ENCODE measurements at regions not wholly inside any gene's neighbourhood (a gene's known extent, or its start where the extent isn't known, plus 50 kb on each side); places are given as distances from the start of the nearest gene placed in this dataset.
"Not testable (repeated sequence)": the region's sequence is repeated elsewhere in the genome, so short reads cannot be mapped to it uniquely, and the experiment has no call there.

GRCh38 chr12:42749239-42749638 lies 159.7 kb upstream of the PRICKLE1 start:
- DNase-seq: no peak

DNA sequence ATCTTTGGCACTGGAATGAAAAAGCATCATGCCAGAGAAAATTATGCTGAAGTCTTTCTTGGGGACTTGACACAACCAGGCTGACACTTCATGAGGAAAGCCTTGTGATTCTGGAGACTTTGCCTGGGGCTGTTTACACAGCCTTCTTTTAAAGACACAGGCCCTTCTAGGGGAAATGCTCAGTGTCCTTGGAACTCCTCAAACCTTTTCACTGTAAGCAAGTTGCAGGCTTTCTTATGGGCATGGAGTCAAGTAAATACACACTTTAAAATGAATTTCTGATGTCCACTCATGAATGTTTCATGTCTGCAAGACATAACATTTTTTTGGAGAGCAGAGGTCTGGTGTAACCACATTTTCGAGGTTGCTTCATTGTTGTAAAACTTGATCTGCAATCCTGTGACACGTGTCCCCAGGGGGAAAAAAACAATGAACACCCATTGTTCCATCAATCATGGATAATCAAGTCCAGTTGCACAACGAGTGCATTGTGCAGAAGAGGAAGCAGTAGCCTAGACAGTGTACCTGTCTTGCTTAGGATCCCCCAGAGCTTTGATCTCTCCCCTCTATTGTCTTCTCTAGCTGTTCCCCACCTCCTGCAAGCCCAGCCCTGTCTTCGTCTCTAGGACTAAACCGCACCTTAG lies 155.1 kb upstream of the PRICKLE1 start:
- peak; percentile 32 for DNase-seq

- peak; percentile 91 for DNase-seq
These were observed 153.2 kb upstream of the PRICKLE1 start for GRCh38 chr12:42742716-42743115.

- peak; percentile 74 for DNase-seq
These were observed 152.4 kb upstream of the PRICKLE1 start for GRCh38 chr12:42741771-42742510.

DNA sequence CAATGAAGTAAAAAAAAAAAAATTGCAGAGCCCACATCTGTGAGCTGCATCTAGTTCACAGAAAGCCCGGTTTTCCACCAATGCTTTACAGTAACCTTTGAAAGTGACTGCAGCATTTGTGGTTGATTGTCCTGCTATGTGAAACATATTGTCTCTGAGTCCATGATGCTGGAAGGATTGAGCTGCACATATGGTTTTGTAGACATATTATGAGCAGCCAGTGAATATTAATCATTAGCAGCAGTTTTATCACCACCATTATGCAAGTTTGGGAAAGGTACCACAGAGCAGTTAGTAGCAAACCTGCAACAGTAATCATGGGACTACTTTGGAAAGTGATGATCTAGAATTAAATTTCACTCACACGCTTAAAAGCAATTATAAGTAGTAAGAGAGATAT lies 151.5 kb upstream of the PRICKLE1 start:
- peak; percentile 39 for DNase-seq

- no peak for DNase-seq
These were observed 147.9 kb upstream of the PRICKLE1 start for GRCh38 chr12:42737398-42737797.

DNA sequence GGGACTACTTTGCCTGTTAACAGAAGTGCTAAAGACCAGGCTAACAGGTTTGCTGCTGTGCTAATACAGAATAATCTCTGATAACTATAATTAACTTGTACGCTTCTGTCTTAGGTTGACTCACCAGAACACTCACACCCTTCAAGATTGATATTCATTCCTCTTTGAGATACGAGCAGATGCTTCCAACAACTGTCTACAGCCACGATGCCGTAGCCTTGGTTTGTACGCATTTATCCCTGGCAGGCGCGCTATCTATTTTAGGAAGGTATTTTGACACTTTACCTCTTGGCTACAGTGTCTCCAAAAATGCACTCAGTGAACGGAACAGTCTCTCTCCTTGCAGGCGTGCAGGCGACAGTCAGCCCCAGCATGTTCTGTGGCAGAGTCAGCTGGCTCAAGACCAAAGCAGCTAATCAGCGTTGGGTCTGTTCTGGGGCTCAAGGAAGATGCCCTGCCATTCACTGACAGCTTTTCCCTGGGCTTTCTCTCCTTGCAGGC lies 146.4 kb upstream of the PRICKLE1 start:
- peak; percentile 79 for DNase-seq

GRCh38 chr12:42733911-42734310 lies 144.4 kb upstream of the PRICKLE1 start:
- no peak for DNase-seq

- peak; percentile 79 for DNase-seq
These were observed 143.4 kb upstream of the PRICKLE1 start for GRCh38 chr12:42732908-42733411.

DNA sequence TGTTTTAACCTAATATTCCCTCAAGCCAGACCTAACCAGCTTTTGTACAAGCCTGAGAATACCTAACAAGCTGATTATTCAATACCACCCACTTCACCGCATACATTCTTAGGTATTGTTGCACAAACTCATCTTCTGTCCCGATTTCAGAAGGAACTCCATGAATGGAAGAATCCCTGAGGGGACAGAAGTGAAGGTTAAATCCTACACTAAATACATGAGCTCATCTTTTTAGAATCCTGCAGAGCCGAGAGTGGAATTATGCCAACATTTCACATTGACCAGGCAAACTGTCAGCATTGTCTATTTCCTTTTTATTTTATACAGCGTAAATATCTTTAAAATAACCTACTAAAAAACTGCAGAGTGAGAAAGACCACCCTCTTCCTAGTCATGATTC lies 140.7 kb upstream of the PRICKLE1 start:
- DNase-seq: no peak

DNA sequence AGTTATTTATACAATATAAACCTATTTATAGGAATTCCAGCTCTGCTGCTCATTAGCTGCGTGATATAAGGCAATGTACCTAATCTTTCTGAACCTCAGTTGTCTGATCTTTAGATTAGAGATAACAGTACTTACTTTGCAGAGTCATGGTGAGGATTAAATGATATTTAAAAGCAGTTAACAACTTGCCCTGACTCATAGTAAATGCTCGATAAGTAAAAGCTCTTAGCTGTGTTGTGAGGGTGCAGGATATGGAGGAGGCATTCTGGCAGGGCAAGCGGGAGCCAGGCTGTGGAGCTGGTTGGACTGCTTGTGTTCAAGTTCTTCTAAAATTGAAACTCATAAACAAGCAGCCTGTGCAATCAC lies 140.0 kb upstream of the PRICKLE1 start:
- DNase-seq: no peak

DNA sequence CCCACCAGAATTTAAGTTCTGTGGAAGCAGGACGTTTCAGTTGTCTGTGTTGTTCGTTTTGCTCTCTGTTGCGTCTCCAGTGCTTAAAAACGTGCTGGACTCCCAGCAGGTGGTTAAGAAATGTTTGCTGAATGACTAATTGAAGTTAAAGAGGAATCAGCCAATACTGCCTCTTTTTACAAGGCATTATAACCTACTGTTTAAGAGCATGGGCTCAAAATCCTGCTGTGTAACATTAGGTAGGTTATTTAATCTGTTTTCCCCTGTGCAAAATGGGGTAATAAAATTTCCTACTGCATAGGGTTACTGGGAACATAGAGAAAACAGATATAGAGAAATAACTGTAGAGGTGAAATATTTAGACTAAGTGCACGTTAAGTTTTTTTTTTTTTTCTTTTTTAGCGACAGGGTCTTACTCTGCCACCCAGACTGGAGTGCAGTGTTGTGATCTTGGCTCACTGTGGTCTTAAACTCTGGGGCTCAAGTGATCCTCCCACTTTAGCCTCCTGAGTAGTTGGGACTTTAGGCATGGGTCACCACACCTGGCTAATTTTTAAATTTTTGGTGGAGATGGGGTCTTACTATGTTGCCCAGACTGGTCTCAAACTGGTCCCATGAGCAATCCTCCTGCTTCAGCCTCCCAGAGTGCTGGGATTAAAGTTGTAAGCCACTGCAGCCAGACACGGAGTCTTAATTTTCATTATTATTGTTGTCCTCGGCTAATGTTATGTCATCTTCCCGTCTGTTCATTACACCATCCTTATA lies 139.4 kb upstream of the PRICKLE1 start:
- no peak for DNase-seq

- no peak for DNase-seq
These were observed 138.7 kb upstream of the PRICKLE1 start for GRCh38 chr12:42728287-42728686.

DNA sequence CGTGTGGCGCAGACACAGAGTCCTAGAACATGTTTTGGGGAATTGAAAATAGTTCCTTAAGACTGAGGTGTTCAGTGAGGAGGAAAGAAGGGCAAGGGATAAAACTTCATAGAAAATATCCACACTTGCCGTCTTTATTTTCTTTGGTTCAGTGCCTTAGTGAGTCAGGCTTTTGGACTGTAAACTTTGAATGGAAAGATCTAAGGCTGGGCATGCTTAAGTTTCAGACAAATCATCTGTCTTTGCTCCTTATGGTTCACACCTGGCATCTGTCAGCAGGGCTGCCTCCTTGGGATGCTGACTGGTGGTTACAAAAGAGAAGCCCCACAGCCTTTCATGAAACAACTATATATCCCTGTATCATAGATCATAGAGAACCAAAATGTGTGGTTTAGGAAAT lies 136.3 kb upstream of the PRICKLE1 start:
- no peak for DNase-seq

DNA sequence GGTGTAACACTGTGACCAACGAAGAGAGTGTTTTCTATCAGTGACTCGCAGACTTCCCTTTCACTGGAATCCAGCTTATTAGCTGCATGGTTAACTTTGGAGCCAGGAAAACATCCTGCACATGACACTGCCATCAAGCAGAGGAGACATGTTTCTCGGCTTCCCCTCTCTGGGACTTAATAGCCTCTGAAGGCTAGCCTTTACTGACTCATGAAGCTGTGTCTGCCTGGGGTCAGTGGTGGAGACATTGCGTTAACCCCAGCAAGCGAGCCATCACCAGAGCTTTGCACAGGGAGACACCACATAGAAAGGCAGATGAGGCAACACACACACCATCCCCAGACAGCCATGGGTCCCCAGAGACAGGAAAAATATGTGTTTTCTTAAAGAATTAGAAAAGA lies 126.9 kb upstream of the PRICKLE1 start:
- DNase-seq: no peak

DNA sequence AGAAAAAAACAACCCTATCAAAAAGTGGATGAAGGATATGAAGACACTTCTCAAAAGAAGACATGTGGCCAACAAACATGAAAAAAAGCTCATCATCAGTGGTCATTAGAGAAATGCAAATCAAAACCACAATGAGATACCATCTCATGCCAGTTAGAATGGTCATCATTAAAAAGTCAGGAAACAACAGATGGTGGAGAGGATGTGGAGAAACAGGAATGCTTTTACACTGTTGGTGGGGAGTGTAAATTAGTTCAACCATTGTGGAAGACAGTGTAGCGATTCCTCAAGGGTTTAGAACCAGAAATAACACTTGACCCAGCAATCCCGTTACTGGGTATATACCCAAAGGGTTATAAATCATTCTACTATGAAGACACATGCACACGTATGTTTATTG lies 124.0 kb upstream of the PRICKLE1 start:
- not testable (repeated sequence) for DNase-seq

DNA sequence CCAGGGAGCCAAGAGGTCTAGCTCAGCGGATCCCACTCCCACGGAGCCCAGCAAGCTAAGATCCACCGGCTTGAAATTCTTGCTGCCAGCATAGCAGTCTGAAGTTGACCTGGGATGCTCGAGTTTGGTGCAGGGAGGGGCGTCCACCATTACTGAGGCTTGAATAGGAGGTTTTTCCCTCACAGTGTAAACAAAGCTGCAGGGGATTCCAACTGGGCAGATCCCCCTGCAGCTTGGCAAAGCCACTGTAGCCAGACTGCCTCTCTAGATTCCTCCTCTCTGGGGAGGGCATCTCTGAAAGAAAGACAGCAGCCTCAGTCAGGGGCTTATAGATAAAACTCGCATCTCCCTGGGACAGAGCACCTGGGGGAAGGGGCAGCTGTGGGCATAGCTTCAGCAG lies 118.8 kb upstream of the PRICKLE1 start:
- peak; percentile 87 for DNase-seq

- DNase-seq: no peak
These were observed 118.0 kb upstream of the PRICKLE1 start for GRCh38 chr12:42707312-42708226.

DNA sequence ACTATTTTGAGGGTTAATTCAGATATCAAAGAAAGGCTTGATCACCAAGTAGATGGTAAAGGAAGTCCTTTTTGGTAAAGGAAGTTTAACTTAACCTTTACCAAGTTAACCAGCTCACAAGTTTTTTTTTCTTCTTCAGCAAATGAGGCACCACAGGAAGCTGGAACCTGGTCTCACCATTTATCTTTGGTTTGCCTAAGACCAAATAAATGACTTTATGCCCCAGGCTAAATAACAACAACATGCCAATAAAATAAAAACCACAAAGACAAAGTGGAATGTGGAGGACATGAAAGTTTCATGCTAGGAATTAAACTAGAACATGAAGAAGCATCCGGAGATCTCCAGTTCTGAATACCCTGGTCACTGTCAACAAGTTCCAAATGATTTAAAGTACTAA lies 116.8 kb upstream of the PRICKLE1 start:
- peak; percentile 15 for DNase-seq

GRCh38 chr12:42705863-42706262 lies 116.3 kb upstream of the PRICKLE1 start:
- peak; percentile 73 for DNase-seq

GRCh38 chr12:42704810-42705401 lies 115.4 kb upstream of the PRICKLE1 start:
- DNase-seq: no peak

- no peak for DNase-seq
These were observed 114.8 kb upstream of the PRICKLE1 start for GRCh38 chr12:42704340-42704739.

Measured in NCI-H69 (cell line).